ENCODE measurements at regions not wholly inside any gene's neighbourhood (a gene's known extent, or its start where the extent isn't known, plus 50 kb on each side); places are given as distances from the start of the nearest gene placed in this dataset.

DNA sequence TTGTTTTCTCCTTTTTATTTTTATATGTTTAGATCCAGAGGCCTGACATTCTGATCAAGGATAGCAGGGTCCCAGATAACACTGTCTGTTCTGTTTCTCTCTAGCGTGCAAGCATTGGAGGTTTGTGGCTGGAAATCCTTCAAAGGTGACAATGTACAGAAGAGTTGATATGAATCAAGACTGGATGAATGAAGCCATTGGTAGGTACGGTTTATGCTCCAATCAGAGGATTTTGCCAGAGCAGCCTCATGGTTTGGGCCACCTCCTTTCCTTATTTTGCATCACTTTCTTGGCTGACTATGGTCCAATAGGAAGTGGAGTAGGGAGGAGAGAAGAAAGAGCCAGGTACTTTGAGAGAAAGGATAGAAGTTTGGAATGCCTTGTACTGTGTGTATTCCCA, 484.8 kb upstream of the JAG1 start:
- DNase-seq (ENCODE audit: extremely low read depth, low read depth), result no peak
- TF ChIP-seq, protein P1, sequence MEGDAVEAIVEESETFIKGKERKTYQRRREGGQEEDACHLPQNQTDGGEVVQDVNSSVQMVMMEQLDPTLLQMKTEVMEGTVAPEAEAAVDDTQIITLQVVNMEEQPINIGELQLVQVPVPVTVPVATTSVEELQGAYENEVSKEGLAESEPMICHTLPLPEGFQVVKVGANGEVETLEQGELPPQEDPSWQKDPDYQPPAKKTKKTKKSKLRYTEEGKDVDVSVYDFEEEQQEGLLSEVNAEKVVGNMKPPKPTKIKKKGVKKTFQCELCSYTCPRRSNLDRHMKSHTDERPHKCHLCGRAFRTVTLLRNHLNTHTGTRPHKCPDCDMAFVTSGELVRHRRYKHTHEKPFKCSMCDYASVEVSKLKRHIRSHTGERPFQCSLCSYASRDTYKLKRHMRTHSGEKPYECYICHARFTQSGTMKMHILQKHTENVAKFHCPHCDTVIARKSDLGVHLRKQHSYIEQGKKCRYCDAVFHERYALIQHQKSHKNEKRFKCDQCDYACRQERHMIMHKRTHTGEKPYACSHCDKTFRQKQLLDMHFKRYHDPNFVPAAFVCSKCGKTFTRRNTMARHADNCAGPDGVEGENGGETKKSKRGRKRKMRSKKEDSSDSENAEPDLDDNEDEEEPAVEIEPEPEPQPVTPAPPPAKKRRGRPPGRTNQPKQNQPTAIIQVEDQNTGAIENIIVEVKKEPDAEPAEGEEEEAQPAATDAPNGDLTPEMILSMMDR (IDR thresholded peaks at IDR 0.05; ENCODE audit: low read depth, low read length), result no peak

DNA sequence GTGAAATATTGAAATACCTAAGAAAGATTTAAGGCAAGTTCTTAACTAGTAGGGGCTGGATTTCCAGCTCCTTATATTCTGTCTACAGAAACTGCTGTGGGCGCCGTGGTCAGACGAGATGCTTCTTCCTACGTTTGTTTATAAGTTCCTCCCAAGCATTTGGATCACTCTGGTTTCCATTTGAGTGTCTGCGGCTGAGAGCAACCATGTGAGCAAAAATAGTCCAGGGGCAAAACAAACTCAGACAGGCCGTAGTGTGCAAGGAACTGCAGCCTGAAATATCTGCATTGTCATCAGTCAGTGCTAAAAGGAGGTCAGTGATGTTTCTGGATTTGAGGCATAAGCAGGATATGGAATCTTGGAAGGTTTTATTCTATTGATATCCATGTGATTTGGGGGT, 485.9 kb upstream of the JAG1 start:
- DNase-seq (ENCODE audit: extremely low read depth, low read depth), result peak; percentile 30
- TF ChIP-seq, protein P1 (IDR thresholded peaks at IDR 0.05; ENCODE audit: low read depth, low read length), result no peak

DNA sequence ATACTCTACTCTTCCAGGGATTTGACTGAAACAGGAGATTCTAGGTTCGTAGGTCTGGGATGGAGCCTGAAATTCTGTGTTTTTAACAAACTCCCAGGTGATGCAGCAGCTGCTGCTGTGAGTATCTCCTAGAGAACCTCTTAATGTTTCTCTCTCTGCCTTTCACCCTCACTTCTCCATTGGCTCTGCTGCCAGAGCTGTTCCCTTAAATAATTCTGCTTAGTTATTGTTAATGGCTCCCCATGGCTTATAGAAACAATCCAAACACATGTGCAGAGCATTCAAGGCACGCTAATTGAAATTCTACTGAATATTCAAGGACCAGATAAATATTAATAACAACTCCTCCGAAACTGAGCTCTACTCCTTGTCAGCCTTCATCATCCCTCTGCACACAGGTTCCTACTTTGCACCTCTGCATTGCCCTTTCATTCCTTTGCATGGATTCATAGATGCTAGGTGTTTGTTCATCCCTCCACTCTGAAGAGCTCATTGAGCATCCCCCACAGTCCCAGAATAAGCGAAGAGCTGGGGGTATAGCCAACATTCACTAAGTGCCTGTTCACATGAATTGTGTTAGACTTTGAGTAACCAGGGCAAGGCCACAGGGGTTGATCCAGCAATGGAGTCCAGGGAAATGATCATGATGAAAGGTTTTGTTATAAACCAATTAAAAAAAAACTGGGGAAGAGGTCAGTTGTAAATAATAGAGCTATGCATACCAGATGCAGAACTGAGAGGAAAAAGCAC, 488.4 kb upstream of the JAG1 start:
- no peak for DNase-seq (ENCODE audit: extremely low read depth, low read depth)
- TF ChIP-seq, protein P1 (IDR thresholded peaks at IDR 0.05; ENCODE audit: low read depth, low read length), result no peak

DNA sequence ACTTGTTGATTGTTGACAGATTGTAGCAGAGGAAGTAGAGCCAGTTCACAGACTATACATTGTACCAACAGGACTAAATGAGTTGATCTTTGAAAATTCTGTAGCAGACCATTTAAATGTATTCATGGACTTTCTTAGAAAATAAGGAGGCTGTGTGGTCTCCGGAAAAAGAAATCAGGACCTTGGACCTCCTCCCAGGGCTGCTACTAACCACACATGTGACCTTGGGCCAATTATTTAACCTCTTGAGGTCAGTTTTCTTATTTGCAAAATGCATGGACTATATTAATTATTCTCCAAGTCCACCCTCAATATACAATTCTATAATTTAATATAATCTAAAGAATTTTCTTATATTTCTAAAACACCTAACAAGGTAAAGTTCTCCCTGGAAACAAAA, 492.0 kb upstream of the JAG1 start:
- TF ChIP-seq, protein P1 (IDR thresholded peaks at IDR 0.05; ENCODE audit: low read depth, low read length), result no peak
- no peak for DNase-seq (ENCODE audit: extremely low read depth, low read depth)

DNA sequence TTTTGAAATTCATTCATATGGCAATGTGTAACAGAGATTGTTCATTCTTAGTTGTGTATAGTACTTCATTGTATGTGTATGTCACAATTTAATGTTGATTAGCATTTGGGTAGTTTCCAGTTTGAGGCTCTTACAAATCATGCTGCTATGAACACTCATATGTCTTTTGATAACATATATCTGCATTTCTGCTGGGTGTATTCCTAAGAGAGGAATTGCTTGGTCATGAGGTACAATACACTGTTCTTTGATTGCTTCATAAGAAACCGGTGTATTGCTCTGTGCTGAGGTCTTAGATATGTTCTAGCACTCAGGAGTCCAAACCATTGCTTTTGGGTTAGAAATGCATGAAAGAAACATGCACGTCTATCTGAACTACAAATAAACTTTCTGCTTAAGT, 492.9 kb upstream of the JAG1 start:
- DNase-seq (ENCODE audit: extremely low read depth, low read depth), result no peak
- TF ChIP-seq, protein P1 (IDR thresholded peaks at IDR 0.05; ENCODE audit: low read depth, low read length), result no peak

DNA sequence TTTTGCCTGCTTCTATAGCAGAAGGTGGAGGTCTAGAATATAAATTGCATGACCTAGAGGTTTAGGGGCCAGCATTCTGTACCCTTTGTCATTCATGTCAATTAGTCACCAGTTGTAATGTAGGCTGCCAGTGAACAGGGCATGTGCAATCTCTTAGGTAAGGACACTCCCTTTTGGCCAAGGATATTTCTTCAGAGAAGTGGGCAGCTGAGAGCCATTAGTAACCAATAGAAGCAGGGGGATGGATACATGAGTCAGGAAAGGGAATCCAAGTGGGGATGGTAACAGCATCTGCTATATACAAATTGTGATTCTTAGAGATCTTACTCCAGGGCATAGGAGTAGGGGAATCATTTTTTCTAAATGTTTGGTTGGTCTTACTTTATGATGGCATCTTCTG, 494.2 kb upstream of the JAG1 start:
- TF ChIP-seq, protein P1 (IDR thresholded peaks at IDR 0.05; ENCODE audit: low read depth, low read length), result no peak
- DNase-seq (ENCODE audit: extremely low read depth, low read depth), result no peak

DNA sequence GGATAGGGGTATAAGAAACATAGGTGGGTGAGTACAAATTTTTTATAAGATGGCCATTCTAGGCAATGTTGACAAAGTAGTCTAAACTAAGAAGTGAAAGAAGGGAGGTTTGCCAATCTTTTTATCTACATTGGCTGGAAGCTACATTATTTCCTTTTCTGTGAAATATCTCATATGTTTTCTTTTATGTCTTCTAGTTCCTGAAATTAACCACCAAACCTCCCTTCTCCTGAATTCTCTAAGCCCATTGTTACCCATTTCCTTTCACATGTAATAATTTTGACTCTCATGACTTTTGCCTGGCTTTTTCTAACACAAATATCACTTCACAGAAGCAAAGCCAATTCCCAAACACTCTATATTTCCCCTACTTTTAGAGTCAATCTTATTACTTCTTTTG, 496.2 kb upstream of the JAG1 start:
- no peak for DNase-seq (ENCODE audit: extremely low read depth, low read depth)
- TF ChIP-seq, protein P1 (IDR thresholded peaks at IDR 0.05; ENCODE audit: low read depth, low read length), result no peak
